IMR-90 (cell line): ENCODE measurements at regions not wholly inside any gene's neighbourhood (a gene's known extent, or its start where the extent isn't known, plus 50 kb on each side); places are given as distances from the start of the nearest gene placed in this dataset.
A peak's percentile ranks its signal among the peaks of the same experiment; 100 is the strongest.

Source experiments
- ATAC-seq: fragments of 200-7000 bp; cut with Tn5 transposase; 2 replicates; pipeline ENCODE4 v1.9.1; 2020; ENCODE audit warnings: low read depth, mild to moderate bottlenecking, moderate library complexity
- BruUV-seq: library from RNA; stranded (reverse); fragments of 400-500 nt; replicated peaks from 2 replicates; lab custom pipeline; 2021; lab: Mats Ljungman, UMichigan
- CTCF ChIA-PET: fragments of 300-600 bp; formaldehyde crosslinking; extraction: SDS; loops from one replicate; lab custom pipeline; 2021; ENCODE audit warnings: antibody characterized with exemption; lab: Yijun Ruan, JAX
- POLR2A ChIA-PET: fragments of 300-600 bp; sonication (Branson Sonifier 250); formaldehyde crosslinking; loops from one replicate; lab custom pipeline; 2022; ENCODE audit warnings: antibody characterized with exemption; ENCODE audit not compliant: unreplicated experiment; lab: Charles Lee
- DNase-seq: peaks from one replicate; pipeline ENCODE4 v3.0.0; 2013
- H2AFZ ChIP-seq: replicated peaks from 2 replicates; pipeline ENCODE3; 2013; ENCODE audit warnings: low read length, mild to moderate bottlenecking; ENCODE audit not compliant: poor library complexity
- H2AK5ac ChIP-seq: 2 replicates; pipeline ENCODE4 v1.6.1; 2013; ENCODE audit warnings: low read depth, low read length, inconsistent platforms
- H2AK9ac ChIP-seq: replicated peaks from 2 replicates; pipeline ENCODE3; 2013; ENCODE audit warnings: mild to moderate bottlenecking, low read depth, low read length, moderate library complexity; ENCODE audit not compliant: poor library complexity
- H2BK120ac ChIP-seq: 2 replicates; pipeline ENCODE4 v1.6.1; 2013; ENCODE audit warnings: low read depth, low read length, inconsistent platforms
- H2BK15ac ChIP-seq: 3 replicates; pipeline ENCODE4 v1.6.1; 2013; ENCODE audit warnings: low read depth, low read length, inconsistent platforms
- H2BK20ac ChIP-seq: 2 replicates; pipeline ENCODE4 v1.6.1; 2013; ENCODE audit warnings: low read depth, mild to moderate bottlenecking, inconsistent platforms, low read length, moderate library complexity
- H2BK5ac ChIP-seq: 2 replicates; pipeline ENCODE4 v1.6.1; 2013; ENCODE audit warnings: mild to moderate bottlenecking, low read depth, low read length, inconsistent platforms; ENCODE audit not compliant: poor library complexity, severe bottlenecking
- H3K14ac ChIP-seq: replicated peaks from 2 replicates; pipeline ENCODE4 v1.6.1; 2013; ENCODE audit warnings: low read depth, low read length, inconsistent platforms
- H3K18ac ChIP-seq: 2 replicates; pipeline ENCODE4 v1.6.1; 2013; ENCODE audit warnings: low read depth, low read length, control low read depth
- H3K23ac ChIP-seq: 2 replicates; pipeline ENCODE4 v1.6.1; 2013; ENCODE audit warnings: low read depth, low read length, inconsistent platforms
- H3K27ac ChIP-seq: 2 replicates; pipeline ENCODE4 v1.5.1; 2013; ENCODE audit warnings: mild to moderate bottlenecking, control low read depth, low read length; ENCODE audit not compliant: insufficient read depth
- H3K27me3 ChIP-seq: 2 replicates; pipeline ENCODE4 v1.6.1; 2013; ENCODE audit warnings: low read length; ENCODE audit not compliant: control insufficient read depth, insufficient read depth
- H3K36me3 ChIP-seq: 2 replicates; pipeline ENCODE4 v1.6.1; 2013; ENCODE audit warnings: low read length, mixed read lengths; ENCODE audit not compliant: control insufficient read depth, insufficient read depth
- H3K4ac ChIP-seq: 2 replicates; pipeline ENCODE4 v1.6.1; 2013; ENCODE audit warnings: low read depth, low read length, inconsistent platforms
- H3K4me1 ChIP-seq: 2 replicates; pipeline ENCODE4 v1.6.1; 2013; ENCODE audit warnings: low read length, mixed read lengths; ENCODE audit not compliant: control insufficient read depth, insufficient read depth
- H3K4me2 ChIP-seq: 2 replicates; pipeline ENCODE4 v1.6.1; 2013; ENCODE audit warnings: low read depth, mild to moderate bottlenecking, control low read depth, low read length, moderate library complexity
- H3K4me3 ChIP-seq: 2 replicates; pipeline ENCODE4 v1.5.1; 2013; ENCODE audit warnings: low read depth, mild to moderate bottlenecking, control low read depth, low read length, moderate library complexity; ENCODE audit not compliant: insufficient read depth
- H3K56ac ChIP-seq: 2 replicates; pipeline ENCODE4 v1.6.1; 2013; ENCODE audit warnings: low read length, inconsistent platforms; ENCODE audit not compliant: insufficient read depth; ENCODE audit errors: extremely low read depth
- H3K79me1 ChIP-seq, 2 experiments: 2 replicates each; pipeline ENCODE4 v1.6.1; 2013; ENCODE audit warnings: low read length in 2 of 2, inconsistent platforms in 1 of 2, low read depth in 1 of 2
- H3K9ac ChIP-seq: 2 replicates; pipeline ENCODE4 v1.6.1; 2013; ENCODE audit warnings: low read depth, low read length, control low read depth
- H3K9me1 ChIP-seq: 2 replicates; pipeline ENCODE4 v1.6.1; 2013; ENCODE audit warnings: low read length, inconsistent platforms; ENCODE audit not compliant: insufficient read depth
- H3K9me3 ChIP-seq: 2 replicates; pipeline ENCODE4 v1.6.1; 2013; ENCODE audit warnings: low read length; ENCODE audit not compliant: control insufficient read depth, insufficient read depth
- H4K20me1 ChIP-seq: 2 replicates; pipeline ENCODE4 v1.6.1; 2013; ENCODE audit warnings: low read length, inconsistent platforms; ENCODE audit not compliant: insufficient read depth
- H4K5ac ChIP-seq: 2 replicates; pipeline ENCODE4 v1.6.1; 2013; ENCODE audit warnings: mild to moderate bottlenecking, low read depth, low read length, control low read depth
- H4K8ac ChIP-seq, 2 experiments: 2 replicates each; pipeline ENCODE4 v1.6.1; 2013; ENCODE audit warnings: low read depth in 2 of 2, low read length in 2 of 2, control low read depth in 1 of 2, inconsistent platforms in 1 of 2
- H4K91ac ChIP-seq: 2 replicates; pipeline ENCODE4 v1.6.1; 2013; ENCODE audit warnings: low read depth, low read length, inconsistent platforms; ENCODE audit not compliant: insufficient read depth
- BHLHE40 ChIP-seq: fragments of 150-350 bp; IDR thresholded peaks from 2 replicates; pipeline ENCODE4 v1.6.1; 2016; ENCODE audit warnings: mild to moderate bottlenecking, low read depth, low read length
- CEBPB ChIP-seq: IDR thresholded peaks from 2 replicates; pipeline ENCODE4 v1.6.1; 2012; ENCODE audit warnings: low read depth, low read length, improper control_type of control experiment
- CHD1 ChIP-seq: IDR thresholded peaks from 2 replicates; pipeline ENCODE4 v1.6.1; 2012; ENCODE audit warnings: low read depth, low read length, improper control_type of control experiment
- ELK1 ChIP-seq: fragments of 150-350 bp; IDR thresholded peaks from 2 replicates; pipeline ENCODE4 v1.6.1; 2016; ENCODE audit warnings: low read depth, mild to moderate bottlenecking, low read length, moderate library complexity, borderline replicate concordance
- FOS ChIP-seq: fragments of 150-350 bp; IDR thresholded peaks from 2 replicates; pipeline ENCODE4 v1.6.1; 2016; ENCODE audit warnings: low read depth, low read length
- MAFK ChIP-seq: IDR thresholded peaks from 2 replicates; pipeline ENCODE4 v1.6.1; 2012; ENCODE audit warnings: low read depth, low read length, improper control_type of control experiment
- MAZ ChIP-seq: IDR thresholded peaks from 2 replicates; pipeline ENCODE4 v1.6.1; 2012; ENCODE audit warnings: low read depth, mild to moderate bottlenecking, low read length, improper control_type of control experiment, moderate library complexity, borderline replicate concordance
- MXI1 ChIP-seq: IDR thresholded peaks from 2 replicates; pipeline ENCODE4 v1.6.1; 2012; ENCODE audit warnings: low read depth, mild to moderate bottlenecking, low read length, moderate library complexity, borderline replicate concordance
- NFE2L2 ChIP-seq: fragments of 150-350 bp; IDR thresholded peaks from 2 replicates; pipeline ENCODE4 v1.6.1; 2016; ENCODE audit warnings: low read depth, mild to moderate bottlenecking, low read length
- POLR2A ChIP-seq: IDR thresholded peaks from 2 replicates; pipeline ENCODE4 v1.6.1; 2012; ENCODE audit warnings: mild to moderate bottlenecking, low read depth, low read length
- RAD21 ChIP-seq: IDR thresholded peaks from 2 replicates; pipeline ENCODE4 v1.6.1; 2012; ENCODE audit warnings: low read length, improper control_type of control experiment
- RCOR1 ChIP-seq: IDR thresholded peaks from 2 replicates; pipeline ENCODE4 v1.6.1; 2012; ENCODE audit warnings: mild to moderate bottlenecking, low read length, improper control_type of control experiment; ENCODE audit not compliant: insufficient replicate concordance
- RFX5 ChIP-seq: IDR thresholded peaks from 2 replicates; pipeline ENCODE4 v1.8.0; 2012; ENCODE audit warnings: low read depth, mild to moderate bottlenecking, low read length, moderate library complexity
- SMC3 ChIP-seq: fragments of 150-350 bp; IDR thresholded peaks from 2 replicates; pipeline ENCODE4 v1.6.1; 2016; ENCODE audit warnings: low read depth, mild to moderate bottlenecking, antibody characterized with exemption, low read length, moderate library complexity
- WGBS, 2 experiments: methylation state at CpG; one replicate each; pipeline versions ENCODE4 v1.1.5 to v1.1.7; 2013; ENCODE audit warnings: missing lambda C conversion rate in 2 of 2; ENCODE audit not compliant: insufficient read length in 1 of 2; ENCODE audit errors: extremely low coverage in 2 of 2; 5-methylcytosine and 5-hydroxymethylcytosine counted together
- dilution Hi-C: fragments of 300-500 bp; cut with HindIII; formaldehyde crosslinking; loops from one replicate; pipeline ENCODE4 v1.14.3; 2018; ENCODE audit warnings: low sequenced_read_pairs; ENCODE audit not compliant: unreplicated experiment
- in situ Hi-C: fragments of 300-500 bp; cut with MboI; formaldehyde crosslinking; loops from 3 replicates; pipeline ENCODE4 v1.14.3; 2019; ENCODE audit warnings: low sequenced_read_pairs, inconsistent platforms, mixed read lengths
- intact Hi-C: fragments of 100-400 bp; cut with micrococcal nuclease; formaldehyde crosslinking; loops from 2 replicates; pipeline ENCODE4 v1.10.0; 2022
- TF ChIP-seq, protein P1 (sequence below): fragments of 150-350 bp; IDR thresholded peaks from 2 replicates; pipeline ENCODE4 v1.6.1; 2017; ENCODE audit warnings: mild to moderate bottlenecking, antibody characterized with exemption, low read length, low read depth
- TF ChIP-seq, protein P2 (sequence below): conservative IDR thresholded peaks from 2 replicates; pipeline ENCODE4 v1.5.1; 2012; ENCODE audit warnings: mild to moderate bottlenecking, low read depth, low read length, improper control_type of control experiment

GRCh38 chr1:234929369-234929768, 199.3 kb downstream of the TOMM20 start:
- peaks cover 26% of the 10 kb centered on the region for H3K9me1 ChIP-seq
- peak overlapping the region; percentile 48; the same call in 1 of the 2 replicates for H2BK20ac ChIP-seq
- DNase-seq (no peak), ATAC-seq (no peak)
- H4K8ac ChIP-seq = no peak overlapping the region
- H3K9me3 ChIP-seq = no peaks in the 10 kb centered on the region
- intact Hi-C loops = loop anchor here (5.0 kb wide), 1 partner anchor 317 kb away; the partner anchor contains the start of gene IRF2BP2
- no peak overlapping the region for H3K18ac ChIP-seq
- no peak overlapping the region for H2AFZ ChIP-seq
- 0 out of 2 replicates have a peak overlapping the region, but pooled peaks have one; percentile 5 for H3K14ac ChIP-seq
- H3K27ac ChIP-seq = no peak overlapping the region
- ChIA-PET POLR2A (no interaction called here), CTCF (interaction anchor here (0.5 kb wide), 1 partner anchor 20 kb away, joined by 4 read pairs; no protein-coding TSS in a partner anchor)
- in situ Hi-C loops = no loop called here
- peak overlapping the region; percentile 77; the same call in 1 of the 2 replicates for H2BK120ac ChIP-seq
- H3K36me3 ChIP-seq = no peaks in the 10 kb centered on the region
- H2AK5ac ChIP-seq = no peak overlapping the region; the same call in 1 of the 2 replicates
- no peaks in the 10 kb centered on the region for H4K20me1 ChIP-seq
- H3K79me1 ChIP-seq = no peaks in the 10 kb centered on the region; a peak in 1 of 4 replicates
- H2AK9ac ChIP-seq = no peak overlapping the region
- no peaks in the 10 kb centered on the region for H3K27me3 ChIP-seq
- 0 out of 2 replicates have a peak overlapping the region, but pooled peaks have one; percentile 13 for H4K91ac ChIP-seq
- peaks cover 19% of the 10 kb centered on the region for H3K4me1 ChIP-seq
- no CpG with 5 or more reads among the region's 3 CpGs for WGBS, 2 experiments
- no peak overlapping the region for H3K4me2 ChIP-seq
- TF ChIP-seq MXI1 (no peak), ELK1 (no peak), POLR2A (no peak), RAD21 (no peak), RFX5 (no peak), RCOR1 (no peak), MAZ (no peak), NFE2L2 (no peak), SMC3 (no peak), BHLHE40 (no peak), MAFK (no peak), CHD1 (no peak), CEBPB (no peak), FOS (no peak)
- TF ChIP-seq, protein P1, sequence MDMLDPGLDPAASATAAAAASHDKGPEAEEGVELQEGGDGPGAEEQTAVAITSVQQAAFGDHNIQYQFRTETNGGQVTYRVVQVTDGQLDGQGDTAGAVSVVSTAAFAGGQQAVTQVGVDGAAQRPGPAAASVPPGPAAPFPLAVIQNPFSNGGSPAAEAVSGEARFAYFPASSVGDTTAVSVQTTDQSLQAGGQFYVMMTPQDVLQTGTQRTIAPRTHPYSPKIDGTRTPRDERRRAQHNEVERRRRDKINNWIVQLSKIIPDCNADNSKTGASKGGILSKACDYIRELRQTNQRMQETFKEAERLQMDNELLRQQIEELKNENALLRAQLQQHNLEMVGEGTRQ = no peak
- TF ChIP-seq, protein P2, sequence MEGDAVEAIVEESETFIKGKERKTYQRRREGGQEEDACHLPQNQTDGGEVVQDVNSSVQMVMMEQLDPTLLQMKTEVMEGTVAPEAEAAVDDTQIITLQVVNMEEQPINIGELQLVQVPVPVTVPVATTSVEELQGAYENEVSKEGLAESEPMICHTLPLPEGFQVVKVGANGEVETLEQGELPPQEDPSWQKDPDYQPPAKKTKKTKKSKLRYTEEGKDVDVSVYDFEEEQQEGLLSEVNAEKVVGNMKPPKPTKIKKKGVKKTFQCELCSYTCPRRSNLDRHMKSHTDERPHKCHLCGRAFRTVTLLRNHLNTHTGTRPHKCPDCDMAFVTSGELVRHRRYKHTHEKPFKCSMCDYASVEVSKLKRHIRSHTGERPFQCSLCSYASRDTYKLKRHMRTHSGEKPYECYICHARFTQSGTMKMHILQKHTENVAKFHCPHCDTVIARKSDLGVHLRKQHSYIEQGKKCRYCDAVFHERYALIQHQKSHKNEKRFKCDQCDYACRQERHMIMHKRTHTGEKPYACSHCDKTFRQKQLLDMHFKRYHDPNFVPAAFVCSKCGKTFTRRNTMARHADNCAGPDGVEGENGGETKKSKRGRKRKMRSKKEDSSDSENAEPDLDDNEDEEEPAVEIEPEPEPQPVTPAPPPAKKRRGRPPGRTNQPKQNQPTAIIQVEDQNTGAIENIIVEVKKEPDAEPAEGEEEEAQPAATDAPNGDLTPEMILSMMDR = no peak
- peak overlapping the region; percentile 68; the same call in 1 of the 2 replicates for H3K4ac ChIP-seq
- H3K9ac ChIP-seq = no peak overlapping the region
- dilution Hi-C loops = no loop called here
- H3K56ac ChIP-seq = no peak overlapping the region
- no peak overlapping the region for H3K4me3 ChIP-seq
- BruUV-seq = no TSS peak
- H2BK15ac ChIP-seq = peak overlapping the region; percentile 34; the same call in 1 of the 3 replicates
- H3K23ac ChIP-seq = no peak overlapping the region
- no peak overlapping the region for H4K5ac ChIP-seq
- no peak overlapping the region for H2BK5ac ChIP-seq
